GM12878 (cell line): ENCODE measurements at regions not wholly inside any gene's neighbourhood (a gene's known extent, or its start where the extent isn't known, plus 50 kb on each side); places are given as distances from the start of the nearest gene placed in this dataset.

Source experiments
- ATAC-seq: fragments of 200-7000 bp; cut with Tn5 transposase; 3 replicates; pipeline ENCODE4 v1.9.1; 2020; ENCODE audit warnings: mild to moderate bottlenecking, moderate library complexity
- BruUV-seq: library from RNA; stranded (reverse); fragments of 400-500 nt; replicated peaks from 2 replicates; lab custom pipeline; 2021; lab: Mats Ljungman, UMichigan
- CTCF ChIA-PET: fragments of 300-600 bp; sonication (Branson Sonifier 250); formaldehyde crosslinking; extraction: SDS; loops from one replicate; lab custom pipeline; 2021; ENCODE audit warnings: inconsistent platforms; lab: Yijun Ruan, JAX
- POLR2A ChIA-PET: fragments of 350-600 bp; formaldehyde crosslinking; extraction: SDS; loops from one replicate; lab custom pipeline; 2021; ENCODE audit warnings: inconsistent platforms; lab: Charles Lee
- RAD21 ChIA-PET: fragments of 300-600 bp; sonication (Branson Sonifier 250); formaldehyde crosslinking; loops from one replicate; lab custom pipeline; 2023; ENCODE audit warnings: antibody characterized with exemption; ENCODE audit not compliant: unreplicated experiment; lab: Charles Lee
- SMC1A ChIA-PET: fragments of 300-600 bp; sonication (Branson Sonifier 250); formaldehyde crosslinking; loops from one replicate; lab custom pipeline; 2023; ENCODE audit not compliant: unreplicated experiment, uncharacterized antibody; lab: Charles Lee
- DNase-seq: peaks from one replicate; pipeline ENCODE4 v3.0.0-alpha.2; 2011; ENCODE audit warnings: low read depth, low spot score
- FAIRE-seq: peaks from 3 replicates; lab custom pipeline; 2011; peaks lifted over from hg19 to GRCh38; lab: Jason Lieb, UNC
- H2AFZ ChIP-seq: 2 replicates; pipeline ENCODE4 v1.6.0; 2011; ENCODE audit warnings: low read depth, low read length, control low read depth; ENCODE audit not compliant: control insufficient read depth
- H3K27ac ChIP-seq: 2 replicates; pipeline ENCODE4 v1.5.1; 2011; ENCODE audit warnings: control low read depth; ENCODE audit not compliant: control insufficient read depth, insufficient read depth
- H3K27me3 ChIP-seq, 2 experiments: replicated peaks in 1 of 2; 2 replicates each; pipeline versions ENCODE4 v1.6.0 to v1.6.1; 2011; ENCODE audit warnings: low read length in 1 of 2; ENCODE audit not compliant: control insufficient read depth in 2 of 2, insufficient read depth in 2 of 2
- H3K36me3 ChIP-seq, 2 experiments: 2 replicates each; pipeline ENCODE4 v1.5.1; 2011; ENCODE audit warnings: low read length in 1 of 2; ENCODE audit not compliant: control insufficient read depth in 2 of 2, insufficient read depth in 2 of 2
- H3K4me1 ChIP-seq: 2 replicates; pipeline ENCODE4 v1.6.1; 2011; ENCODE audit warnings: mild to moderate bottlenecking, low read length, moderate library complexity, mixed read lengths; ENCODE audit not compliant: control insufficient read depth, insufficient read depth
- H3K4me2 ChIP-seq: 2 replicates; pipeline ENCODE4 v1.6.0; 2011; ENCODE audit warnings: control low read depth; ENCODE audit not compliant: control insufficient read depth, insufficient read depth
- H3K4me3 ChIP-seq: fragments of 200-600 bp; sonication (generic); 2 replicates; pipeline ENCODE4 v1.5.1; 2016
- H3K79me2 ChIP-seq: 2 replicates; pipeline ENCODE4 v1.6.0; 2011; ENCODE audit warnings: low read length; ENCODE audit not compliant: control insufficient read depth, insufficient read depth
- H3K9ac ChIP-seq: 2 replicates; pipeline ENCODE4 v1.8.0; 2011; ENCODE audit warnings: low read length, control low read depth, mixed read lengths; ENCODE audit not compliant: control insufficient read depth, insufficient read depth
- H3K9me3 ChIP-seq: replicated peaks from 3 replicates; pipeline ENCODE4 v1.5.1; 2011; ENCODE audit warnings: mild to moderate bottlenecking, low read length; ENCODE audit not compliant: control insufficient read depth, insufficient read depth
- H4K20me1 ChIP-seq: 2 replicates; pipeline ENCODE4 v1.6.0; 2011; ENCODE audit not compliant: control insufficient read depth, insufficient read depth
- CEBPB ChIP-seq, 2 experiments: fragments of 150-350 bp in 1 of 2; IDR thresholded peaks; 2 replicates each; pipeline ENCODE4 v1.6.1; 2012 to 2014; ENCODE audit warnings: low read depth in 2 of 2, low read length in 2 of 2, borderline replicate concordance in 1 of 2, inconsistent platforms in 1 of 2
- ESRRA ChIP-seq: IDR thresholded peaks from 2 replicates; pipeline ENCODE4 v1.6.1; 2012; ENCODE audit warnings: mild to moderate bottlenecking, low read length, improper control_type of control experiment
- NR2C1 ChIP-seq: fragments of 450-650 bp; IDR thresholded peaks from 2 replicates; pipeline ENCODE4 v1.6.1; 2017; ENCODE audit warnings: antibody characterized with exemption, mild to moderate bottlenecking, moderate library complexity
- RAD21 ChIP-seq: IDR thresholded peaks from 2 replicates; pipeline ENCODE4 v1.6.1; 2011; ENCODE audit warnings: mild to moderate bottlenecking, low read depth, low read length, moderate library complexity; ENCODE audit not compliant: insufficient read depth
- RCOR1 ChIP-seq: conservative IDR thresholded peaks from 2 replicates; pipeline ENCODE4 v1.6.1; 2012; ENCODE audit warnings: low read depth, low read length, improper control_type of control experiment
- WGBS: methylation state at CpG from one replicate; pipeline ENCODE4 v1.1.6; 2016; ENCODE audit warnings: low lambda C conversion rate; ENCODE audit not compliant: insufficient replicate concordance, insufficient coverage; ENCODE audit errors: missing lambda C conversion rate; 5-methylcytosine and 5-hydroxymethylcytosine counted together
- in situ Hi-C: fragments of 300-500 bp; cut with MboI; formaldehyde crosslinking; loops from 9 replicates; pipeline ENCODE4 v1.14.3; 2018; ENCODE audit warnings: mixed read lengths
- intact Hi-C: fragments of 100-400 bp; cut with micrococcal nuclease; formaldehyde crosslinking; loops from one replicate; pipeline ENCODE4 v1.14.2; 2022; ENCODE audit not compliant: unreplicated experiment
- TF ChIP-seq, protein P1 (sequence below): fragments of 450-650 bp; conservative IDR thresholded peaks from 2 replicates; pipeline ENCODE4 v1.6.1; 2017; ENCODE audit warnings: mild to moderate bottlenecking, moderate library complexity
- TF ChIP-seq, protein P2 (sequence below): fragments of 450-650 bp; formaldehyde crosslinking; IDR thresholded peaks from 2 replicates; pipeline ENCODE4 v1.5.0; 2022; ENCODE audit warnings: mild to moderate bottlenecking, missing genetic modification characterization
- TF ChIP-seq, protein P3 (sequence below): IDR thresholded peaks from 2 replicates; pipeline ENCODE4 v1.6.1; 2011; ENCODE audit warnings: mild to moderate bottlenecking, low read depth, low read length, moderate library complexity; ENCODE audit not compliant: insufficient replicate concordance
- TF ChIP-seq, protein P4 (sequence below): IDR thresholded peaks from 2 replicates; pipeline ENCODE4 v1.6.1; 2011; ENCODE audit warnings: borderline replicate concordance, low read depth, mild to moderate bottlenecking, moderate library complexity, low read length; ENCODE audit not compliant: insufficient read depth, poor library complexity, severe bottlenecking

DNA sequence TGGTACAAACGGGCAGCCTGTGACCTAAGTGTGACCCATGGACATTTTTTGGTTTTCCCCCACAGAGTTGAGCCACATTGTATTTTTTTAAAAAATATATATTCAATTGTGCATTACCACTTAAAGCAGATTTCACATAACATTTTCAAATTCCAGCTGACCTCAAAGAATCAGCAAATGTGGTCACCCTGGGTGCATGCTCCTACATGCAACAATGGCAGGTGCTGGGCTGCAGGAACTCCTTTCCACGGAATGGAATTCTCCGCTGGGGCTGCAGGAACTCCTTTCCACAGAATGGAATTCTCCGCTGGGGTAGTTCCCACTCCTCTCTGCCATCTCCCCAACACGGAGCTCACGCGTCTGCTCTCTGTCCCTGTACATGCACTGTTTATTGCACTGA is 68.7 kb downstream of the MAP10 start:
- no peak overlapping the region for H3K9ac ChIP-seq
- DNase-seq: no peak
- no peak overlapping the region for H3K4me2 ChIP-seq
- ChIA-PET CTCF (no interaction called here), SMC1A (no interaction called here), RAD21 (no interaction called here), POLR2A (no interaction called here)
- H3K36me3 ChIP-seq: no peaks in the 10 kb centered on the region
- no peak overlapping the region for H3K4me3 ChIP-seq
- TF ChIP-seq RCOR1 (no peak), CEBPB (IDR thresholded peaks at IDR 0.05; ENCODE audit: borderline replicate concordance in 1 of 2, low read depth in 2 of 2, low read length in 2 of 2) (no peak), RAD21 (no peak)
- no peaks in the 10 kb centered on the region for H3K27me3 ChIP-seq
- H3K27ac ChIP-seq: no peak overlapping the region
- no peaks in the 10 kb centered on the region for H3K9me3 ChIP-seq
- in situ Hi-C loops (no loop called here), intact Hi-C loops (no loop called here)
- BruUV-seq: no TSS peak
- no peaks in the 10 kb centered on the region for H4K20me1 ChIP-seq
- WGBS: 61% methylated on average over 7 of the region's 7 CpGs
- no peak for ATAC-seq
- H3K4me1 ChIP-seq: no peaks in the 10 kb centered on the region
- no peak for FAIRE-seq
- no peaks in the 10 kb centered on the region for H3K79me2 ChIP-seq
- no peak overlapping the region for H2AFZ ChIP-seq

DNA sequence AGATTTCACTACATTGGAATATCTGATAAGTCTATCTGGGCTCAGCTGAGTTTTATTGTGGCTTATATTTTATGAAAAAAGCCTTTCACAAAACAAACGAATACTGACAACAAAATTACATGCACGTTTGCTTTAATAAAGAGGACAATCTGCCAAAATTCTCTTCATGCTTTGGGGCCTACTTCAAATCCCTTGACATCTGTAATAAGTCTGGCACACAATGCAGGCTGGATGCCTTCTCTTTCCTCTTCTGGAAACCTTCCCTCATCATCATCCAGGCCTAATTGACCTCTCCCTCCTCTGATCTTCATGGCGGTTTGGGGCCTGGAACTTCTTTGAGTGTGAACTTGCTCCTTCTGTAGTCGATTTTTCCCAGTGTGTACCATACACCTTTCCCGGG is 70.3 kb downstream of the MAP10 start:
- DNase-seq (no peak), FAIRE-seq (no peak), ATAC-seq (no peak)
- H3K79me2 ChIP-seq: no peaks in the 10 kb centered on the region
- intact Hi-C loops: no loop called here
- POLR2A ChIA-PET: no interaction called here
- H3K4me1 ChIP-seq: no peaks in the 10 kb centered on the region
- H3K4me3 ChIP-seq: no peak overlapping the region
- CTCF ChIA-PET: no interaction called here
- SMC1A ChIA-PET: no interaction called here
- in situ Hi-C loops: no loop called here
- 38% methylated on average over 5 of the region's 5 CpGs for WGBS
- H3K36me3 ChIP-seq: no peaks in the 10 kb centered on the region
- no peak overlapping the region for H3K4me2 ChIP-seq
- H3K27ac ChIP-seq: no peak overlapping the region
- no peak overlapping the region for H2AFZ ChIP-seq
- H4K20me1 ChIP-seq: no peaks in the 10 kb centered on the region
- RAD21 ChIA-PET: no interaction called here
- no TSS peak for BruUV-seq
- no peak overlapping the region for H3K9ac ChIP-seq
- H3K27me3 ChIP-seq: no peaks in the 10 kb centered on the region
- H3K9me3 ChIP-seq: no peaks in the 10 kb centered on the region
- TF ChIP-seq, protein P1, sequence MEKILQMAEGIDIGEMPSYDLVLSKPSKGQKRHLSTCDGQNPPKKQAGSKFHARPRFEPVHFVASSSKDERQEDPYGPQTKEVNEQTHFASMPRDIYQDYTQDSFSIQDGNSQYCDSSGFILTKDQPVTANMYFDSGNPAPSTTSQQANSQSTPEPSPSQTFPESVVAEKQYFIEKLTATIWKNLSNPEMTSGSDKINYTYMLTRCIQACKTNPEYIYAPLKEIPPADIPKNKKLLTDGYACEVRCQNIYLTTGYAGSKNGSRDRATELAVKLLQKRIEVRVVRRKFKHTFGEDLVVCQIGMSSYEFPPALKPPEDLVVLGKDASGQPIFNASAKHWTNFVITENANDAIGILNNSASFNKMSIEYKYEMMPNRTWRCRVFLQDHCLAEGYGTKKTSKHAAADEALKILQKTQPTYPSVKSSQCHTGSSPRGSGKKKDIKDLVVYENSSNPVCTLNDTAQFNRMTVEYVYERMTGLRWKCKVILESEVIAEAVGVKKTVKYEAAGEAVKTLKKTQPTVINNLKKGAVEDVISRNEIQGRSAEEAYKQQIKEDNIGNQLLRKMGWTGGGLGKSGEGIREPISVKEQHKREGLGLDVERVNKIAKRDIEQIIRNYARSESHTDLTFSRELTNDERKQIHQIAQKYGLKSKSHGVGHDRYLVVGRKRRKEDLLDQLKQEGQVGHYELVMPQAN: no peak
- TF ChIP-seq, protein P2, sequence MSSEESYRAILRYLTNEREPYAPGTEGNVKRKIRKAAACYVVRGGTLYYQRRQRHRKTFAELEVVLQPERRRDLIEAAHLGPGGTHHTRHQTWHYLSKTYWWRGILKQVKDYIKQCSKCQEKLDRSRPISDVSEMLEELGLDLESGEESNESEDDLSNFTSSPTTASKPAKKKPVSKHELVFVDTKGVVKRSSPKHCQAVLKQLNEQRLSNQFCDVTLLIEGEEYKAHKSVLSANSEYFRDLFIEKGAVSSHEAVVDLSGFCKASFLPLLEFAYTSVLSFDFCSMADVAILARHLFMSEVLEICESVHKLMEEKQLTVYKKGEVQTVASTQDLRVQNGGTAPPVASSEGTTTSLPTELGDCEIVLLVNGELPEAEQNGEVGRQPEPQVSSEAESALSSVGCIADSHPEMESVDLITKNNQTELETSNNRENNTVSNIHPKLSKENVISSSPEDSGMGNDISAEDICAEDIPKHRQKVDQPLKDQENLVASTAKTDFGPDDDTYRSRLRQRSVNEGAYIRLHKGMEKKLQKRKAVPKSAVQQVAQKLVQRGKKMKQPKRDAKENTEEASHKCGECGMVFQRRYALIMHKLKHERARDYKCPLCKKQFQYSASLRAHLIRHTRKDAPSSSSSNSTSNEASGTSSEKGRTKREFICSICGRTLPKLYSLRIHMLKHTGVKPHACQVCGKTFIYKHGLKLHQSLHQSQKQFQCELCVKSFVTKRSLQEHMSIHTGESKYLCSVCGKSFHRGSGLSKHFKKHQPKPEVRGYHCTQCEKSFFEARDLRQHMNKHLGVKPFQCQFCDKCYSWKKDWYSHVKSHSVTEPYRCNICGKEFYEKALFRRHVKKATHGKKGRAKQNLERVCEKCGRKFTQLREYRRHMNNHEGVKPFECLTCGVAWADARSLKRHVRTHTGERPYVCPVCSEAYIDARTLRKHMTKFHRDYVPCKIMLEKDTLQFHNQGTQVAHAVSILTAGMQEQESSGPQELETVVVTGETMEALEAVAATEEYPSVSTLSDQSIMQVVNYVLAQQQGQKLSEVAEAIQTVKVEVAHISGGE (CRISPR knock-in tag): no peak
- no peak for TF ChIP-seq NR2C1
- TF ChIP-seq, protein P3, sequence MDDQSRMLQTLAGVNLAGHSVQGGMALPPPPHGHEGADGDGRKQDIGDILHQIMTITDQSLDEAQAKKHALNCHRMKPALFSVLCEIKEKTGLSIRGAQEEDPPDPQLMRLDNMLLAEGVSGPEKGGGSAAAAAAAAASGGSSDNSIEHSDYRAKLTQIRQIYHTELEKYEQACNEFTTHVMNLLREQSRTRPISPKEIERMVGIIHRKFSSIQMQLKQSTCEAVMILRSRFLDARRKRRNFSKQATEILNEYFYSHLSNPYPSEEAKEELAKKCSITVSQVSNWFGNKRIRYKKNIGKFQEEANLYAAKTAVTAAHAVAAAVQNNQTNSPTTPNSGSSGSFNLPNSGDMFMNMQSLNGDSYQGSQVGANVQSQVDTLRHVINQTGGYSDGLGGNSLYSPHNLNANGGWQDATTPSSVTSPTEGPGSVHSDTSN: no peak
- TF ChIP-seq ESRRA: no peak
- TF ChIP-seq, protein P4, sequence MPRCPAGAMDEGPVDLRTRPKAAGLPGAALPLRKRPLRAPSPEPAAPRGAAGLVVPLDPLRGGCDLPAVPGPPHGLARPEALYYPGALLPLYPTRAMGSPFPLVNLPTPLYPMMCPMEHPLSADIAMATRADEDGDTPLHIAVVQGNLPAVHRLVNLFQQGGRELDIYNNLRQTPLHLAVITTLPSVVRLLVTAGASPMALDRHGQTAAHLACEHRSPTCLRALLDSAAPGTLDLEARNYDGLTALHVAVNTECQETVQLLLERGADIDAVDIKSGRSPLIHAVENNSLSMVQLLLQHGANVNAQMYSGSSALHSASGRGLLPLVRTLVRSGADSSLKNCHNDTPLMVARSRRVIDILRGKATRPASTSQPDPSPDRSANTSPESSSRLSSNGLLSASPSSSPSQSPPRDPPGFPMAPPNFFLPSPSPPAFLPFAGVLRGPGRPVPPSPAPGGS: no peak
